PC-3 (cell line): ENCODE measurements at regions not wholly inside any gene's neighbourhood (a gene's known extent, or its start where the extent isn't known, plus 50 kb on each side); places are given as distances from the start of the nearest gene placed in this dataset.

Source experiments
- ATAC-seq: fragments of 200-7000 bp; cut with Tn5 transposase; 2 replicates; pipeline ENCODE4 v1.9.1; 2020; ENCODE audit warnings: mild to moderate bottlenecking, moderate library complexity
- BruUV-seq: library from RNA; stranded (reverse); fragments of 400-500 nt; replicated peaks from 2 replicates; lab custom pipeline; 2021; lab: Mats Ljungman, UMichigan
- CTCF ChIA-PET: fragments of 300-600 bp; sonication (Branson Sonifier 250); formaldehyde crosslinking; loops from one replicate; lab custom pipeline; 2022; ENCODE audit warnings: antibody characterized with exemption; lab: Charles Lee
- POLR2A ChIA-PET: fragments of 300-600 bp; sonication (Branson Sonifier 250); formaldehyde crosslinking; loops from one replicate; lab custom pipeline; 2022; ENCODE audit warnings: antibody characterized with exemption; ENCODE audit not compliant: unreplicated experiment; lab: Charles Lee
- DNase-seq: peaks from one replicate; pipeline ENCODE4 v3.0.0-alpha.2; 2015
- H2AFZ ChIP-seq: fragments of 300-600 bp; sonication (generic); 2 replicates; pipeline ENCODE4 v1.6.0; 2016; ENCODE audit warnings: antibody characterized with exemption, low read length
- H3F3A ChIP-seq: fragments of 300-600 bp; sonication (generic); one replicate; pipeline ENCODE4 v1.6.0; 2017; ENCODE audit warnings: antibody characterized with exemption, low read length, control low read depth, mild to moderate bottlenecking; ENCODE audit not compliant: unreplicated experiment
- H3K27ac ChIP-seq: fragments of 300-600 bp; sonication (generic); 2 replicates; pipeline ENCODE4 v1.5.1; 2016; ENCODE audit warnings: mild to moderate bottlenecking, low read length
- H3K27me3 ChIP-seq: fragments of 300-600 bp; sonication (generic); 2 replicates; pipeline ENCODE4 v1.6.1; 2016; ENCODE audit warnings: low read length, mixed read lengths
- H3K36me3 ChIP-seq: fragments of 300-600 bp; sonication (generic); 2 replicates; pipeline ENCODE4 v1.6.1; 2016; ENCODE audit warnings: low read depth, mixed run types, low read length, mixed read lengths
- H3K4me1 ChIP-seq: fragments of 300-600 bp; sonication (generic); 2 replicates; pipeline ENCODE4 v1.5.1; 2016; ENCODE audit warnings: low read length; ENCODE audit not compliant: insufficient read depth
- H3K4me2 ChIP-seq: fragments of 300-600 bp; sonication (generic); 2 replicates; pipeline ENCODE4 v1.6.0; 2016; ENCODE audit warnings: low read length
- H3K4me3 ChIP-seq: fragments of 300-600 bp; sonication (generic); 2 replicates; pipeline ENCODE4 v1.5.1; 2016; ENCODE audit warnings: mild to moderate bottlenecking, low read length, mixed read lengths
- H3K79me2 ChIP-seq: fragments of 300-600 bp; sonication (generic); 2 replicates; pipeline ENCODE4 v1.6.1; 2017; ENCODE audit warnings: low read length, mixed read lengths
- H3K9ac ChIP-seq: fragments of 300-600 bp; sonication (generic); 2 replicates; pipeline ENCODE4 v1.6.0; 2016; ENCODE audit warnings: mild to moderate bottlenecking, low read length
- H3K9me2 ChIP-seq: fragments of 300-600 bp; sonication (generic); replicated peaks from 2 replicates; pipeline ENCODE4 v1.6.1; 2016; ENCODE audit warnings: mixed run types, low read length, mixed read lengths
- H3K9me3 ChIP-seq: fragments of 300-600 bp; sonication (generic); 2 replicates; pipeline ENCODE4 v1.6.1; 2016; ENCODE audit warnings: low read length, mixed read lengths
- H4K20me1 ChIP-seq: fragments of 300-600 bp; sonication (generic); 2 replicates; pipeline ENCODE4 v1.6.1; 2016; ENCODE audit warnings: low read length, mixed read lengths
- EZH2 ChIP-seq: fragments of 300-600 bp; sonication (generic); IDR thresholded peaks from one replicate; pipeline ENCODE4 v1.6.1; 2017; ENCODE audit warnings: antibody characterized with exemption, mild to moderate bottlenecking, low read length; ENCODE audit not compliant: unreplicated experiment
- EZH2phosphoT487 ChIP-seq: fragments of 300-600 bp; sonication (generic); IDR thresholded peaks from 2 replicates; pipeline ENCODE4 v1.6.1; 2018; ENCODE audit warnings: mild to moderate bottlenecking, antibody characterized with exemption, low read length, borderline replicate concordance
- intact Hi-C: fragments of 100-400 bp; cut with micrococcal nuclease; formaldehyde crosslinking; loops from 2 replicates; pipeline ENCODE4 v1.9.0; 2023
- TF ChIP-seq, protein P1 (sequence below): fragments of 300-600 bp; sonication (generic); conservative IDR thresholded peaks from 2 replicates; pipeline ENCODE4 v1.5.1; 2017; ENCODE audit warnings: antibody characterized with exemption, low read depth, mild to moderate bottlenecking, low read length

DNA sequence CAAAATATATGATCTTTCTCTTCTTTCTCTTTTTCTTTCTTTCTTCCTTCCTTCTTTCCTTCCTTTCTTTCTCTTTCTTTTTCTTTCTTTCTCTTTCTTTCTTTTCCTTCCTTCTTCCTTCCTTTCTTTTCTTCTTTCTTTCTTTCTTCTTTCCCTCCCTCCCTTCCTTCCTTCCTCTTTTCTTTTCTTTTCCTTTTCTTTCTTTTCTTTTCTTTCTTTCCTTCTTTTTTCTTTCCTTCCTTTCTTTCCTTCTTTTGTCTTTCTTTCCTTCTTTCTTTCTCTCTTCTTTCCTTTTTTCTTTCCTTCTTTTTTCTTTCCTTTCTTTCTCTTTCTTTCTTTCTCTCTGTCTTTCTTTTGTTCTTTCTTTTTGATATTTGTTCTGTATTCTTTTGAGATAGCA is 1356.0 kb upstream of the SEL1L start:
- 0 out of 2 replicates have a peak, but pooled peaks cover 4% of the 10 kb centered on the region for H3K9me3 ChIP-seq
- TF ChIP-seq EZH2 (no peak), EZH2phosphoT487 (no peak)
- TF ChIP-seq, protein P1, sequence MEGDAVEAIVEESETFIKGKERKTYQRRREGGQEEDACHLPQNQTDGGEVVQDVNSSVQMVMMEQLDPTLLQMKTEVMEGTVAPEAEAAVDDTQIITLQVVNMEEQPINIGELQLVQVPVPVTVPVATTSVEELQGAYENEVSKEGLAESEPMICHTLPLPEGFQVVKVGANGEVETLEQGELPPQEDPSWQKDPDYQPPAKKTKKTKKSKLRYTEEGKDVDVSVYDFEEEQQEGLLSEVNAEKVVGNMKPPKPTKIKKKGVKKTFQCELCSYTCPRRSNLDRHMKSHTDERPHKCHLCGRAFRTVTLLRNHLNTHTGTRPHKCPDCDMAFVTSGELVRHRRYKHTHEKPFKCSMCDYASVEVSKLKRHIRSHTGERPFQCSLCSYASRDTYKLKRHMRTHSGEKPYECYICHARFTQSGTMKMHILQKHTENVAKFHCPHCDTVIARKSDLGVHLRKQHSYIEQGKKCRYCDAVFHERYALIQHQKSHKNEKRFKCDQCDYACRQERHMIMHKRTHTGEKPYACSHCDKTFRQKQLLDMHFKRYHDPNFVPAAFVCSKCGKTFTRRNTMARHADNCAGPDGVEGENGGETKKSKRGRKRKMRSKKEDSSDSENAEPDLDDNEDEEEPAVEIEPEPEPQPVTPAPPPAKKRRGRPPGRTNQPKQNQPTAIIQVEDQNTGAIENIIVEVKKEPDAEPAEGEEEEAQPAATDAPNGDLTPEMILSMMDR: no peak
- H3F3A ChIP-seq: no peaks in the 10 kb centered on the region
- intact Hi-C loops: no loop called here
- no peak overlapping the region for H2AFZ ChIP-seq
- H3K4me1 ChIP-seq: no peaks in the 10 kb centered on the region
- no peaks in the 10 kb centered on the region for H3K9me2 ChIP-seq
- H3K4me2 ChIP-seq: no peak overlapping the region
- no peak overlapping the region for H3K9ac ChIP-seq
- no peaks in the 10 kb centered on the region for H3K79me2 ChIP-seq
- no peak for ATAC-seq
- H3K27me3 ChIP-seq: no peaks in the 10 kb centered on the region
- H4K20me1 ChIP-seq: no peaks in the 10 kb centered on the region
- H3K4me3 ChIP-seq: no peak overlapping the region
- BruUV-seq: no TSS peak
- POLR2A ChIA-PET: no interaction called here
- no peaks in the 10 kb centered on the region for H3K36me3 ChIP-seq
- DNase-seq: no peak
- CTCF ChIA-PET: no interaction called here
- H3K27ac ChIP-seq: no peak overlapping the region

DNA sequence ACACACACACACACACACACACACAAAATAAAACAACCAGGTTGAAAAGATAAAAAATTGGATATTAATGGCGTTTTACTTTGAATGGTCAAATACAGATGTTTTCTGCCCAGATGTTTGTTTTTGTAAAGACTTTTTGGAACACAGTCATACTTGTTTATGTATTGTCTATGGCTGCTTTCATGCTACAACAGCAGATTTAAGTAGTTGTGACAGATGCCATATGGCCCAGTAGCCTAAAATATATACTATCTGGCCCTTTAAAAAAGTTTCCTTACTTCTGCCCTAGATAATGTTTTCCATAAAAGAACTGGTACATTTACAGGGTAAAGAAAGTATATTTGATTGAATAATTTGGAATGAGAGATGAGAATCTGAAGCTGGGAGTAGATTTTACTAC is 1362.8 kb upstream of the SEL1L start:
- Histone ChIP-seq H3F3A (no peaks in the 10 kb centered on the region), H3K4me2 (no peak overlapping the region), H3K79me2 (no peaks in the 10 kb centered on the region), H3K9me2 (no peaks in the 10 kb centered on the region), H3K4me1 (no peaks in the 10 kb centered on the region), H3K36me3 (no peaks in the 10 kb centered on the region), H3K27me3 (no peaks in the 10 kb centered on the region), H3K9ac (no peak overlapping the region), H2AFZ (no peak overlapping the region), H3K4me3 (no peak overlapping the region), H3K9me3 (0 out of 2 replicates have a peak, but pooled peaks cover 9% of the 10 kb centered on the region), H3K27ac (no peak overlapping the region), H4K20me1 (no peaks in the 10 kb centered on the region)
- DNase-seq (no peak), ATAC-seq (no peak)
- TF ChIP-seq EZH2phosphoT487: no peak
- TF ChIP-seq, protein P1: no peak
- no peak for TF ChIP-seq EZH2
- no TSS peak for BruUV-seq
- intact Hi-C loops: no loop called here
- ChIA-PET CTCF (no interaction called here), POLR2A (no interaction called here)

DNA sequence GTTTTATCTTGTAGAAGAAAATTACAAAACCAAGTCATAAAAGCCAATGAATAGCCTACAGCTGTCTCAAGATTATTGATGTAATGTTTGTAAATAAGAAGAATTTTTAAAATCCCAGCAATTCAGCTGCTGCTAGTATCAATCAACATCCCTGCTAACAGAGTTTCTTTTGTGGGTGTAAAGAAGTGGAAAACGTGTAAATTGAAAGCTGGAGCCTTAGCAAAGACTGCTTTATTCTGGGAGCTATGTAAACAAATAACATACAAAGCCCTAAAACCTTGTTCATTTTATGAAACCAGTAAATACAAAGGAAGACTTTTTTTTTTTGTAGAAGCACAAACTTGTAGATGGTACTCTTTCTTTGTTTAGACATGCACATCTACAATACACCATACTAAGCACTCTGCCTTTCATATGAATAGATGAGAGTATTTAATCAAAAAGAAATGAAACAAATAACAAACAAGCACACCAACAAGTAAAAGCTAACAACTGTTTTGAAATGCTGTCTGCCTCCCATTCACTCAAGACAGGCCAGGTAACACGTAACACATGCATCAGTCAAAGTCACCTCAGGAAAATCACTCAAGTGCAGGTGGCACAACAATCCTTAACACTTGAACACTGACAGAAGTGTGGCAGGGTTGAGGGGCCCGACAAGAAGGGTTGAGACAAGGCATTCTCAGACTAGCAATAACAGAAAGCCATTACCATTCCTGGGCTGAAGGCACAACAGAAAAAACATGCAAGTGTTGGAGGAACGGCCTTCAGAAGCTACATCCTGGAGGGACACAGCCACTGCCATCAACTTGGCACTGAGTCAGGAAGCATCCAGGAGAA is 1364.0 kb upstream of the SEL1L start:
- ATAC-seq (no peak), DNase-seq (no peak)
- no TSS peak for BruUV-seq
- no peaks in the 10 kb centered on the region for H4K20me1 ChIP-seq
- H3K27ac ChIP-seq: no peak overlapping the region
- H3F3A ChIP-seq: no peaks in the 10 kb centered on the region
- ChIA-PET POLR2A (no interaction called here), CTCF (no interaction called here)
- no peaks in the 10 kb centered on the region for H3K4me1 ChIP-seq
- no peaks in the 10 kb centered on the region for H3K36me3 ChIP-seq
- H3K9me3 ChIP-seq: 0 out of 2 replicates have a peak, but pooled peaks cover 9% of the 10 kb centered on the region
- H3K9me2 ChIP-seq: no peaks in the 10 kb centered on the region
- H3K79me2 ChIP-seq: no peaks in the 10 kb centered on the region
- no peak overlapping the region for H3K9ac ChIP-seq
- no peak overlapping the region for H2AFZ ChIP-seq
- H3K27me3 ChIP-seq: no peaks in the 10 kb centered on the region
- no peak overlapping the region for H3K4me2 ChIP-seq
- H3K4me3 ChIP-seq: no peak overlapping the region
- intact Hi-C loops: no loop called here
- TF ChIP-seq EZH2phosphoT487 (no peak), EZH2 (no peak)
- TF ChIP-seq, protein P1: no peak
